GM18502 (cell line): ENCODE measurements at regions not wholly inside any gene's neighbourhood (a gene's known extent, or its start where the extent isn't known, plus 50 kb on each side); places are given as distances from the start of the nearest gene placed in this dataset.

Experiments
- ATAC-seq: cut with Tn5 transposase; IDR thresholded peaks from one replicate; pipeline ENCODE4 v1.9.1; 2021; ENCODE audit warnings: mild to moderate bottlenecking; ENCODE audit not compliant: unreplicated experiment, poor library complexity

DNA sequence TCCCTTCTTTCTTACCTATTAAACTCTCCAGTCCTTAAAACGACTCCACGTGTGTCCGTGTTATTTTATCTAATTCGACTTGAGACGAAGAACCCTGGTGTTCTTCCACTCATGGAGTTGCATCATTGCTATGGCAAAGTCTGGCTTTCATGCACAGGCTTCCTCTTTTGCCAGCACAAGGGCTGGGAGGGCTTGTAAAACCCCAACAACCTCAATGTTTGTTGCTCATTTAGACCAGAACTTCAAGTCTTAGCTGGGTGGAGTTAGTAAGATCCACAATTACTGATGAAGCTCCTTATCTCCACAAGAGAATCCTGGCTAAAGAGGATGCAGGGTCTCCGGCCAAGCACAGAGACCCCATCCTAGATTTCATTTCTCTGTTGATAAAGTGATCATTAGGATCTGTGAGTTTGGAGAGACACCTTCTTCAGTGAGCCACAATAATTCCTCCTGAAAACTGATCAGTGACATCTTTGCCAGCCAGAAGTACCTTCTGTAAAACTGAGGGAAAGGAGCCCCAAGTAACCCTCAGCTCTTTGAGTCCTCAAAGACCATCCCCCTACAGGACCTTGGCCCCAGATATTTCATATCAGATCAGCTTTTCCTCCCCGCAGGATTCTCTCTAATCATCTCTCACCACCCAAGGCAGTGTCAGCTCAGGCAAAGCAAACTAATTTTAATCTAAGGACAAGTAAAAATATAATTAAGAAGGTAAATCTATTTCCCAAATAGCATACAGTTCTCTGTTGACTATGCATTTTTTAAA, 514.6 kb downstream of the FUT8 start:
- no peak for ATAC-seq

- ATAC-seq: no peak
These were observed 515.4 kb downstream of the FUT8 start for GRCh38 chr14:65927931-65928356.

DNA sequence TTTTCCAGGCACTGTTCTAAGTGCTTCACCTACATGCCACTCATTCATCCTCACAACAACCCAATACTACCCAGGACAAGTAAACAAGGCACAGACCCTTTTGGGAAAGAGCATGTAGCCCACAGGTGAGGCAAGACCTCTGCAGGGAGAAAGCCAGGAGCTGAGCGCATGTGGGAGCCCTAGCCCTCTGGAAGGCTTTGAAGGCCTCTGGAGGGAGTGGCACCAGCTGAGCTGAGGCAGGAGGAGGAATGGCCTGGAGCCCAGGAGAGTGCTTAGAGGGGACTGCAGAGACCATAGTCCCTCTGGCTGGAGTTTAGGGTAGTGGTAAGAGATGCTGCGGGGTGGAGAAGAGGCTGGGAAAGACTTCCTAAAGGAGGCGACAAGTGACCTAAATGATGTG, 516.5 kb downstream of the FUT8 start:
- no peak for ATAC-seq

DNA sequence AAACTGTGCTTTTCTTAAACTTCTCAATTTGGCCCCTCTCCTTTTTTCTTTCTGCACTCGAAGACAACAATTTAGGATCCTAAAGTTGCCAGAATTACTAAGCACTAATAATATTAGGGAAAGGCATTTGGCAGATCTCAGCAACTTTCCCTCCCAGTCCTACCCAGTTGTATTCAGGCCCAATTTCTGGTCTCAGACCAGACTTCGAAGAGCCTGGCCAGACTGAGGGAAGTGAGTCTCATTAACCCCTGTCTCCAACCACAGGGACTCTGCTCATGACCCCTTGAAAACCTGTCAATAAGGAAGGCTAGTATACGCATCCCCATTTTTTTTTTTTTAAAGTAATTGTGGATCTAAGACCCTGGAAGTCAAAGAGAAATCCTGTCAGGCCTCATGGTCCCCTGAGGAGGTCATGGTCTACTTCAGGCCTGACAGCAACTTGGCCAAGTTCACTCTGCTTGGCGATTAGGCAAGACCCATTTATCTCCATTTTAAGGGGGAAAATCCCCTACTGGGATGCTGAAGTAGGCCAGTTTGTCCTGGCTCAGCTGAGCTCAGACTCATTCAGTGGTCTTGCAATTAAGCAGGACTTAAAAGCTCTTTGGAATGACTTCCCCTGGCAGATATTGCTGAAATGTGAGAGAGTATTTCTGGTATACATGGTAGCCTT, 521.0 kb downstream of the FUT8 start:
- ATAC-seq: no peak

DNA sequence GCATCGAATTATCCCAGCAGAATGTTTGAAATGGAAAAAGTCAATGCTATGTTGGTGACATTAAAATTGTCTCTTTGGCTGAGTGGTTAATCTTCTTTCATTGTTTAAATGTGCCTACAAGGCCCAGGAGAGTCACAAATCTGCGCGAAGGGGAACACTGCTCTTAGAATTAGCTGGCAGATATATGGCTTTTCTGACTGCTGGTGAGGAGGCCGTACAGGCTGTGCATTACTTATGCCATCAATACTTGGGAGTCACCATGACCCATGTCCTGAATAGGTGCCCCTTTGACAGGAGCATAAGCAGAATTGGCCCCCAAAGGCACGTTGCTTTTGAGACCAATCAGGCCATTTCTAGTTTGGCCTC, 521.5 kb downstream of the FUT8 start:
- no peak for ATAC-seq

DNA sequence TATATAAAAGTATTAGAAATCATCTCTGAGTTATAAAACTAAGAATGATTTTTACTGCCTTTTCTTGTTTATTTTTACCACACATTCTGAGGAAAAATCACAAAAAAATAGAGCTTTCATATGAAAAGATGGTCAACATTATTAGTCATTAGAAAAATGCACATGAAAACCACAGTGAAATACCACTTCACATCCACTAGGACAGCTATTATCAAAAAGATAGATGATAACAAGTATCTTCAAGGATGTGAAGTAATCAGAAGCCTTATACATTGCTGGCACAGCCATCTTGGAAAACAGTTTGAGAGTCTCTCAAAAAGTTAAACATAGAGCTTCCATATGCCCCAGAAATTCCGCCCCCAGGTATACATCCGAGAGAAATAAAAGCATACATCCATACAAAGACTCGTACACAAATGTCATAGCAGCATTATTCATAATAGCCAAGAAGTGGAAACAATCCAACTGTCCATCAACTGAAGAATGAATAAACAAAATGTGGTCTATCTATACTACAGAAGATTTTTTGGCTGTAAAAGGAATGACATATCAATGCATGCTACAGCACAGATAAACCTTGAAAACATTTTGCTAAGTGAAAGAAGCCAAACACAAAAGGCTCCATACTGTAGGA, 523.9 kb downstream of the FUT8 start:
- ATAC-seq: no peak

GRCh38 chr14:65937079-65937959, 524.8 kb downstream of the FUT8 start:
- ATAC-seq: no peak

GRCh38 chr14:65937960-65938316, 525.4 kb downstream of the FUT8 start:
- ATAC-seq: no peak

GRCh38 chr14:65938738-65939137, 526.2 kb downstream of the FUT8 start:
- ATAC-seq: no peak

- no peak for ATAC-seq
These were observed 526.7 kb downstream of the FUT8 start for GRCh38 chr14:65939184-65939583.

GRCh38 chr14:65940056-65940735, 527.7 kb downstream of the FUT8 start:
- peak; percentile 78 for ATAC-seq

DNA sequence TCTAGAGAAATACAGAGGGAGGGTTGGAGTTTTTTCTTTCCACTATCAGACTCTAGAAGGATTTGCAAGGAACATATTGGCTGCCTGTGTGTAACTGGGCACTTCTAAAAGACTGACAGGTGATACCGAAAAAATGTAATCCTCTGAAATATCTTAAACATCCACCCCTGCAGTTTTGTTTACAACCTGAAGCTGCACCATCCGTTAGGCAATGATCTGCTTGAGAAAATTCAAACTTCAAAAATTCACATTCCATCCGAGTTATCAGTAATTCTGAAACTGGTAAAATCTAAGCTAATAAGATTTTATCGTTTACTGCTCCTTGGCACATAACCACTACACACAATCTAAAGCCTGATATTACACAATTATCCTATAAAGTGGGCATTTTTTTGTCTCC, 528.6 kb downstream of the FUT8 start:
- ATAC-seq: no peak

DNA sequence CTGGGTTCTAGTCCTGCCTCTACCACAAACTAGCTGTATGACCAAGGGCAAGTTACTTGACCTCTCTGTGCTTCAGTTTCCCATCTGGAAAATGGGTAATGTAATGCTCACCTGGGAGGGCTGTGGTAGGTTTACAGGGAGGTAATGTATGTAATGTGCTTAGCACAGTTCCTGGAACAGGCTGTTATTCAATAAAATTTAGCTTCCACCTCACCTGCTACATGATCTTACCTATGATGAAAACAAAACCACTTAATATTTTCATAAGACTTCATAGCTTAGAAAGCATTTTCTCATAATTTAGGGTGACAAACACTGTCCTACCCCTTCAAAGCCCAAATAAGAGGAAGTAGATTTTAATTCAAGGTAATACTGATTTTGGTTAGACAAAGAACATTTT, 530.6 kb downstream of the FUT8 start:
- no peak for ATAC-seq

- ATAC-seq: no peak
These were observed 531.4 kb downstream of the FUT8 start for GRCh38 chr14:65943916-65944410.

DNA sequence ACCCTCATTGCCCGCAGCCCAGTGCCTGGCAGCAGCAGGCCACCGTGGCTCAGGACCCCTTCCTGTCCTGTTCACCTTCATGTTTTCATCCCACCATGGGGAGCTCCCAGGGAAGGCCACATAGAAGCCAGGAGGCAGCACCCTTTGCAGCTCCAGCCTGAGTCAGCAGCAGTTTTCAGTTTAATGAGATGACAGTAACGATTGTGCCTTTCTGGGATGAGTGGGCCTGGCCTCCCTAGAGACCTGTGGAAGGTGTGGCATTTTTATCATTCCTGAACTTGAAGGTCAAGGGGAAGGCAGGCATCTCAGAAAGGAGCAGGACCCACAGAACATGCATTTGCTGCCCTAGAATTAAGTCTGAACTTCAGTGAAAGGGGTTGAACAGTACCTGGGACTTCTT, 532.8 kb downstream of the FUT8 start:
- ATAC-seq: no peak

- no peak for ATAC-seq
These were observed 534.0 kb downstream of the FUT8 start for GRCh38 chr14:65946494-65946893.

DNA sequence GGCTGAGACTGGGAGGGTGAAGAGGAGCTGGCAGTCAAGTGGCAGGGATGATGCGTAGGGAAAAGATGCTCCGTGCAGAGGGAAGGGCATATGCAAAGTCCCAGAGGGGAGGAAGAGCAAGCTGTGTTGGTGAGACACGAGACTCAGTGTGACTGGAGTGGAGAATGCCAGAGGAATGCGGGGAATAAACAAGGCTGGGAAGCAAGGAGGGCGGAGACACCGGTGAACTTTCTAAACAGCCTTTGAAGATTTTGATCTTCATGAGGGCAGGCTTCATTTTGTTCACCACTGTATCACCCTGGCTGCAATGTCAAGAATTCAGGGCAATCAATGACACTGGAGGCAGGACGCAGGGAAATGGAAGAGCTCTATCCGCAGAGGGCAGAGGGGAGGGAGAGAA, 535.8 kb downstream of the FUT8 start:
- no peak for ATAC-seq

GRCh38 chr14:65949711-65950516, 536.3 kb upstream of the CCDC196 start:
- ATAC-seq: peak; percentile 66

DNA sequence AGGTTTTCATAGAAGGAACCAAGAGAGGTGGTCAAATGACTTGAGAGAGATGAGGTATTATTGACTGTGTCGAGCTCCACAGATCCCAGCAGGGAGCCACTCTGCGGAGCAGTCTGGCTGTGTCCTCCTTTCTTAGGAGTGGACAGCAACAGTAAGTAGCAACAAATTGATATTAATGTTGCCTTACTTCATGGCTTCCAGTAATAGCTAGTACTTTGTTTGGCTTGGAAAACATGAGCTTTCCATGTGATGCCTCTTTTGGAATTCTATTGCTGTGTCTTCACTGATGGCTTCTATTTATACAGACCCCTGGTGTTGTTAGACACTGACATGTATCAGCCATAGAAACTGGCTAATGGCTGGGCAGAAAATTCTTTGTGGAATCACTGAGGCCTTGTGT, 531.2 kb upstream of the CCDC196 start:
- ATAC-seq: no peak
